MG63 (cell line): ENCODE measurements at regions not wholly inside any gene's neighbourhood (a gene's known extent, or its start where the extent isn't known, plus 50 kb on each side); places are given as distances from the start of the nearest gene placed in this dataset.

Experiments used
- DNase-seq: peaks from one replicate; pipeline ENCODE4 v3.0.0-alpha.2; 2020
- H3K27me3 ChIP-seq: fragments of 250-450 bp; sonication (Bioruptor Pico); 2 replicates; pipeline ENCODE4 v1.5.1; 2020; ENCODE audit warnings: mild to moderate bottlenecking, moderate library complexity
- H3K36me3 ChIP-seq: fragments of 250-450 bp; sonication (Bioruptor Pico); 2 replicates; pipeline ENCODE4 v1.5.1; 2020; ENCODE audit warnings: mild to moderate bottlenecking, moderate library complexity
- H3K4me3 ChIP-seq: fragments of 250-450 bp; sonication (Bioruptor Pico); 2 replicates; pipeline ENCODE4 v1.5.1; 2020; ENCODE audit warnings: mild to moderate bottlenecking, moderate library complexity
- H3K9me3 ChIP-seq: fragments of 250-450 bp; sonication (Bioruptor Pico); 2 replicates; pipeline ENCODE4 v1.5.1; 2020; ENCODE audit warnings: mild to moderate bottlenecking, moderate library complexity

DNA sequence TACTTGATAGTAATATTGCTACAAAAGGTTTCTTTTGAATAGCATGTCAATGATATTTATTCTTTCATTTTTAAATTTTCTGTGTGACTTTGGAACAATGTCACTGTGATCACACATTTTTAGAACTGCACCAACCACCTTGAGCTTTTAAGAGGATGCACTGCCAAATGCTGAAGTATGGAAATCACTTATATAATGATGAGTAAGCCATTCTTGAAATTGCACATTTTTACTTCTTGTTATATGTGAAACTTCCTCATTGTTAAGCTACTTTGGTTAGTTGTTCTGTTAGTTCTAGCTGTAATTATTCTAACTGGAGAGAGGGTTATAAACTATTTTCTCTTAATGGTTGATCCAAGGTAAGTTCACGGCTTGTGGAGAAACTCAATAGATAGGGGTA, 547.5 kb downstream of the ZIC1 start:
- Histone ChIP-seq H3K4me3 (no peak overlapping the region), H3K9me3 (peaks cover 3% of the 10 kb centered on the region; the same call in 1 of the 2 replicates), H3K27me3 (no peaks in the 10 kb centered on the region), H3K36me3 (no peaks in the 10 kb centered on the region)
- DNase-seq, result no peak

DNA sequence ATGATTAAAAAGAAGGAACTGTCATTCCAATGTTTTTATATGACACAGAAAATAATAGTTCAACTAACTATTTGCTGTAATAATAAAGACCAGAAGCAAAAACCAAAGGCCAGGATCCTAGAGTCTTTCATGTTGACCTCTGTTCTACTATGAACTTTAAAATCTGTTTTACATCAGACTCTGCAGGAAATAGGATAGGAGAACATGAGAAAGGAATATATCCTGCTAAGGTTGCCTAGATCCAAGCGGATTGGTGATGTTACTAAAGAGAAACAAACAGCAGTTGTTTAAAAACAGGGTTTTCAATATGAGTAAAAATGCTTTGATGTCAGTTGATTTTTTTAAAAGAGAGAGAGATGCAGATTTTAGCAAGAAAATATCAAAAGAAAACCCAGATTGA, 549.6 kb downstream of the ZIC1 start:
- H3K36me3 ChIP-seq, result no peaks in the 10 kb centered on the region
- DNase-seq, result no peak
- peaks cover 3% of the 10 kb centered on the region; the same call in 1 of the 2 replicates for H3K9me3 ChIP-seq
- H3K4me3 ChIP-seq, result no peak overlapping the region
- no peaks in the 10 kb centered on the region for H3K27me3 ChIP-seq

DNA sequence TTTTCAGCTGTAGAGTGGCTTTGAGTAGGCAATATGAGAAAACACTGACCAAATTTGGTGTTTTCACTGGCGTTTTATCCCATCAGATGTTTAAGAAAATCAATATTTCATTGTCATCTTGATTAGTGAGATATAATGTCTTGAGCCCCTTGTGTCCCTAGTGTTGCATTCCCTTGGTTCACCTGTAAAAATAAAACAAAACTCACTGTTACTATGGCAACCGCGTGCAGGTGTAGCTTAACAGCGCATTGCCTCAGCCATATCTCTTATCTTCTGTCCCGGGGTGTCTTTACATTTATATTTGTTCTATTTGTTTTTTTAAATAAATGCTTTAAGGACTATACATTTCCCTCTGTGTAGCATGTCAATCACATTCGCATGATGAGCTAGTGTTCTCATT, 551.6 kb downstream of the ZIC1 start:
- H3K9me3 ChIP-seq, result no peaks in the 10 kb centered on the region
- no peak for DNase-seq
- H3K36me3 ChIP-seq, result no peaks in the 10 kb centered on the region
- H3K27me3 ChIP-seq, result no peaks in the 10 kb centered on the region
- H3K4me3 ChIP-seq, result no peak overlapping the region

DNA sequence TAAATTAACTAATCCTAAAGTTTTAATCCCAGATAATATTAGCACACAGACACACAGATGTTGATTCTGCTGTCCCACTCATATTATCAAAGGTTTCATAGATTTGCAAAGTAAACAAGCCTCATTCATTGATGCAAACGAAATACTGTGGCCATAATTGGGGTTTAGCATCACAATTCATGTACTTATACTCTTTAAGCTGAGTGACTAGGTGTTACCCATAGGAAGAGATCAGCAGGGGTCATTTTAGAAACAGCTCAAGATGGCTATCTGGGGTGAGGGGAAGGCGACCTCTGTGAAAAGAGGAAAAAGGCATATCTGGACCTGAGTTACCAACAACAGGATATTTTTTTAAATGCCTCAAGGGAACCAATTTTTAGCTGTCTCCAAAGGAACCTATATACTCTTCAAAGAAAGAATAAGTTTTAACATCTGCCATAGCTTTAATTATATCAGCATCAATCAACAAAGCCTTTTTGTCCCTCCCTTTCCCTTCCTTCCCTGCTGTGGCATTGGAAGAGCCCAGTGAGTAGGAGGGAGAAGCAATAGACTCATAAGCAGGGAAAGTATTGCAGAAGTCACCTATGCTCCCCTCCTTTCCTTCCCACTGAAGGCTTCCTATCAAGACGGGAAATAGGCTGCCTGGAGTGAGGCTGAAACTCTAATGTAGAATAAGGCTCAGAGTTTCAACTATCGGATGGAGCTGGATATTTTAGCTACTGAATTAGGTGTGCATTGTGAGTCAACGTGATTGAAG, 553.4 kb downstream of the ZIC1 start:
- H3K4me3 ChIP-seq, result no peak overlapping the region
- DNase-seq, result no peak

DNA sequence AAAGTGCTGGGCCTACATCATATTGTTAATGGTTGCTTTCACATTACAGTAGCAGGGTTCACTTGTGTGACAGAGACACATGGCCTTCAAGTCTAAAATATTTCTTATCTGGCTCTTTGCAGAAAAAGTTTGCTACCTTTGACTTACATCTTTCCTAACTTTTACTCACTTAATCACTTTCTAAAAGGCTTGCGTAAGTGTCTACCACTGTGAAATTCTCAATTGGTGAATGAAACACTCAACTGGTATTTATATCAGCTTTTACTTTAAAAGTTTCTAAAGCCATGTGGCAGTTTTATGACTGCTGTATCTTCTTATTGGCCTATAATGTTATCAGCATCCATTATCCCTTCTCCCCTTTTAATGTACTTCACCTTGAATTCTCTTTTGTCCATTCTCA, 554.5 kb downstream of the ZIC1 start:
- Histone ChIP-seq H3K4me3 (no peak overlapping the region), H3K27me3 (no peaks in the 10 kb centered on the region), H3K36me3 (no peaks in the 10 kb centered on the region), H3K9me3 (no peaks in the 10 kb centered on the region)
- no peak for DNase-seq

More for the DNA sequence above, 553.4 kb downstream of the ZIC1 start:
- H3K27me3 ChIP-seq, result no peaks in the 10 kb centered on the region
- no peaks in the 10 kb centered on the region for H3K9me3 ChIP-seq
- H3K36me3 ChIP-seq, result no peaks in the 10 kb centered on the region

DNA sequence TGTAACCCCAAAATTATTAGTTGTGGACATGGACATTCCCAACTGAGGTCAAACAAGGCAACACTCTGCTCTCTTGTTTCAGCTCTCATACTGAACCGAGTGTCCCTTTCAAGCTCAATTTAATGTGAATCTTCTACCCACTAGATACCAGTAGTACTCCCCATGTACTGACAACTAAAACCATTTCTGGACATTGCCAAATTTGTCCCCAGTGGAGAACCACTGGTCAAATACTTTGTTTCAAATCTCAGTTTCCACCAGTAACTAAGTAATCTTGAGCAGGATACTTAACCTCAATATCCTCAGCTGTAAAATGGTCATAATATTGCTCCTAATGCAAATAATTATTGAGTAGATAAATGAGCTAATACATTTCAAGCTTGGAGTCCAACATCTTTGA, 566.0 kb downstream of the ZIC1 start:
- no peaks in the 10 kb centered on the region for H3K27me3 ChIP-seq
- H3K36me3 ChIP-seq, result no peaks in the 10 kb centered on the region
- no peaks in the 10 kb centered on the region for H3K9me3 ChIP-seq
- no peak for DNase-seq
- H3K4me3 ChIP-seq, result no peak overlapping the region

DNA sequence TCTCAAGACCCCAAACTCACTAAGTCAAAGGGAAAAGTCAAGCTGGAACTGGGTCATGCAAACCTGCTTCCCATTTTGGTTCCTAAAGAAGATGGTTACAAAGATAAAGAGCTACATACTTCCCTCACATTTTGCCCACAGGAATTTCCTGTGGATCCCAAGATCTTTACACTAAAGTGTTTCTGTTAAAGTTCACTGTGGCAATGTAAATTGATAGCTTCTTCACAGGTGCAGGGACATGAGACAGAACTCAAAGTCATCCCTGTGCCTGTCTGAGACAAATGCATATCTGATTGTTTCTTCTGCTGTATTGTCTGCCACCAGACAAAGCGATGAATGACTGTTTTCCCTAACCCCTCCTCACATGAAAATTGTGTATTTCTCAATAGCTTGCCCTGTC, 567.8 kb downstream of the ZIC1 start:
- H3K27me3 ChIP-seq, result no peaks in the 10 kb centered on the region
- no peak overlapping the region for H3K4me3 ChIP-seq
- no peak for DNase-seq
- no peaks in the 10 kb centered on the region for H3K9me3 ChIP-seq
- no peaks in the 10 kb centered on the region for H3K36me3 ChIP-seq

DNA sequence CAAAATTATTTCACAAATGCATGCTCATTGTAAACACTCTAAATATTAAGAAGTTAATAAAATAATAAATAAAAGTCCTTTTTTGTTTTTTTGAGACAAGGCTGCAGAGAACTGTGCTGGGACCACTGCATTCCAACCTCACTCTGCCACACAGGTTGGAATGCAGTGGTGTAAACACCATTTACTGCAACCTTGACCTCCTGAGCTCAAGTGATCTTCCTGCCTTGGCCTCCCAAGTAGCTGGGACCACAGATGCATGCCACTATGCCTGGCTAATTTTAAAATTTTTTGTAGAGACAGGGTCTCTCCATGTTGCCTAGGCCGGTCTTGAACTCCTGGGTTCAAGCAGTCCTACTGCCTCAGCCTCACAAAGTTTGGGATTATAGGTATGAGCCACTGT, 578.4 kb downstream of the ZIC1 start:
- H3K36me3 ChIP-seq, result no peaks in the 10 kb centered on the region
- no peaks in the 10 kb centered on the region for H3K9me3 ChIP-seq
- DNase-seq, result no peak
- H3K27me3 ChIP-seq, result no peaks in the 10 kb centered on the region
- H3K4me3 ChIP-seq, result no peak overlapping the region

DNA sequence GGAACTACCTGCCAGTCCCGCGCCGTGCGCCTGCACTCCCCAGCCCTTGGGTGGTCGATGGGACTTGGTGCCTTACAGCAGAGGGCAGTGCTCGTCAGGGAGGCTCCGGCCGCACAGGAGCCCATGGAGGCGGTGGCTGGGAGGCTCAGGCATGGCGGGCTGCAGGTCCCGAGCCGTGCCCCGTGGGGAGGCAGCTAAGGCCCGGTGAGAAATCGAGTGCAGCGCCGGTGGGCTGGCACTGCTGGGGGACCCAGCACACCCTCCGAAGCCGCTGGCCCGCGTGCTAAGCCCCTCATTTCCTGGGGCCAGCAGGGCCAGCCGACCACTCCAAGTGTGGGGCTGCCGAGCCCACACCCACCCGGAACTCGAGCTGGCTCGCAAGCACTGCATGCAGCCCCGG, 580.2 kb downstream of the ZIC1 start:
- H3K4me3 ChIP-seq, result no peak overlapping the region
- DNase-seq, result no peak

DNA sequence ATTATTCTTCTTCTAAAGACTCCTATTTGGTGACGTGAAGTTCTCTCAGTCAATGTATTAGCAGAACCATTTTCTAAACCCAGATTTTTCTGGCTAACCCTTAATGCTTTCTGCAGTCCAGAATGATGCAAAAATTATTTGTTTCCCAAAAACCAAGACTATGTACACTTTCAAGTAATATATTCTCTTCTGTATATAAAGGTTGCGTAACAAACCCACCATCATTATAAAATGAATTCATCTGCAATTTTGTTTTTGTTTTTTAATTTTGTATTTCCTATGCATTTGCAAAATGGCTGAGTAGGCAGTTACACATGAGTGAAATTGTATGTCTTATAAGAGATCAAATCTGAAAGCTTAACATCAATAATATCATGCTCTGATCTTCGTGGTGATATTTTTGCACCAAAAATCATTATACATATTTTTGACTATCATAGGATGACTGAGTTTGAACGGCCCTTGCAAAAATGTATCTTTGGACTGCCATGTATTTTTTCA, 593.6 kb downstream of the ZIC1 start:
- Histone ChIP-seq H3K36me3 (no peaks in the 10 kb centered on the region), H3K9me3 (0 out of 2 replicates have a peak, but pooled peaks cover 2% of the 10 kb centered on the region), H3K27me3 (no peaks in the 10 kb centered on the region), H3K4me3 (no peak overlapping the region)
- no peak for DNase-seq

More for the DNA sequence above, 580.2 kb downstream of the ZIC1 start:
- Histone ChIP-seq H3K9me3 (no peaks in the 10 kb centered on the region), H3K36me3 (no peaks in the 10 kb centered on the region), H3K27me3 (no peaks in the 10 kb centered on the region)

DNA sequence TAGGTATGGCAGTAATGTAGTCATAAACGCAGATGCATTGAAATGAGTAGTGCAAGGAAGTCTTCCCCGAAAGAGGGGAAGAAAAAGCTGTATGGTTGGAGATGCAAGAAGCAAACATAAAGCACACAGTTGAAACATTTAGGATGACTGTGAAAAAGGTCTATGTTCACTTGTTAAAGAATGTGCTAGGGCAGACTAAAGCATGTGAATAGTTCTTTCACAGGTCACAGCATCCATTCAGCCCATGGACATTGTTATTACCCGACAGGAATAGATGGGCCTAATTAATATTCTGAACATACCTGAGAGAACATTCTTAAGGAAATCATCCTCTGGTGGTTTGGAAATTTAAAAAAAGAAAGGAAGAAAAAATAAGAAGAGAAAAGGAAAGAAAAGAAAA, 595.2 kb downstream of the ZIC1 start:
- no peaks in the 10 kb centered on the region for H3K27me3 ChIP-seq
- DNase-seq, result no peak
- no peak overlapping the region for H3K4me3 ChIP-seq
- 0 out of 2 replicates have a peak, but pooled peaks cover 2% of the 10 kb centered on the region for H3K9me3 ChIP-seq
- no peaks in the 10 kb centered on the region for H3K36me3 ChIP-seq

DNA sequence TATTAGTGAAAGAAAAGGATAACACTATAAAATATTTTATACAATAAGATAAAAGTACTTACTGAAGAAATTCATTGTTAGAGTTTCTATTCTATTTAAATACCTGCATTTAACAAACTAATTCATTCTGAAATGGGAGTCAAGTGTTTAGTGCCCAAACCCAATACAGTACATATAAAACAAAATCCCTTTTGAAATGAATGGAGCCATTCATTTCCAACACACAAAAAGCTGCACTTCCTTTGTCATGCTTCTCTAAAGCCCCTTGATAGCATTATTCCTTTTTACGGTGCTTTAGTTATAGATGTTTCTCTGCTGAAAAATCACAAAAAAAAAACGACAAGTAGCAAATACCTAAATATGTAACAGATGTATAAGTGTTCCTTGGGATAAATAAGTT, 596.3 kb downstream of the ZIC1 start:
- Histone ChIP-seq H3K9me3 (no peaks in the 10 kb centered on the region), H3K36me3 (no peaks in the 10 kb centered on the region), H3K27me3 (no peaks in the 10 kb centered on the region), H3K4me3 (no peak overlapping the region)
- DNase-seq, result no peak

DNA sequence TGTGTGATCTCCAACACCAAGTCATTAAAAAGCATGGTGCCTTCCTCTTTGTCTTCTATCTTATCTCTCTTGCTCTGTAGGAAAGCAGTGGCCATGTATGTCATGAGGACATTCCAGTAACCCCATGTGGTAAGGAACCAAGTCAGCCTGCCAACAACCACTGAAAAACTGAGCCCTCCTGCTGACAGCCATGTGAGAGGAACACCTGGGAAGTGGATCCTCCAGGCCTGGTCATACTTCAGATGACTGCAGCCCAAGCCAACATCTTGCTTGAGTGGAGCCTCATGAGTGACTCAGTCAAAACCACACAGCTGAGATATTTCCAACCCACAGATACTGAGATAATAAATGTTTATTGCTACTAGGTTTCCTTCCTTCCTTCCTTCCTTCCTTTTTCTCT, 597.3 kb downstream of the ZIC1 start:
- Histone ChIP-seq H3K36me3 (no peaks in the 10 kb centered on the region), H3K4me3 (no peak overlapping the region), H3K9me3 (no peaks in the 10 kb centered on the region), H3K27me3 (no peaks in the 10 kb centered on the region)
- DNase-seq, result peak; percentile 76

DNA sequence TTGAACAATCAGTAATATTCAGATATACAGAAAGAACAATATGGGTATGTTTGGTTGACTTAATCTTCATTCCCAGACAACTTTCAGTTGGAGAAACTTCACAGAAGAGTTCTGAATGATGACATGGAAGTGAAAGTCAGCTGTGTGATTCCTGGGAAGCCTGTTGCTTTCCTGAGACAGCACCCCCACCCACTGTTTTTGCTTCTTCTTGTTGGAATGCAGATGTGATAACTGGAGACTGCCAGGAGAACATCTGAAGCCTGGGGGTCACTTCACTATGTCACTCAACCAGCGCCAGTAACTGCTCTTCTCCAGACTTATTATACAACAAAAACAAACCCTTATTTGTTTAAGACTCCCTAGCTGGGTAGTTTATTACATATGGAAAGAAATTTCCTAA, 599.4 kb downstream of the ZIC1 start:
- no peaks in the 10 kb centered on the region for H3K36me3 ChIP-seq
- no peak for DNase-seq
- H3K27me3 ChIP-seq, result no peaks in the 10 kb centered on the region

DNA sequence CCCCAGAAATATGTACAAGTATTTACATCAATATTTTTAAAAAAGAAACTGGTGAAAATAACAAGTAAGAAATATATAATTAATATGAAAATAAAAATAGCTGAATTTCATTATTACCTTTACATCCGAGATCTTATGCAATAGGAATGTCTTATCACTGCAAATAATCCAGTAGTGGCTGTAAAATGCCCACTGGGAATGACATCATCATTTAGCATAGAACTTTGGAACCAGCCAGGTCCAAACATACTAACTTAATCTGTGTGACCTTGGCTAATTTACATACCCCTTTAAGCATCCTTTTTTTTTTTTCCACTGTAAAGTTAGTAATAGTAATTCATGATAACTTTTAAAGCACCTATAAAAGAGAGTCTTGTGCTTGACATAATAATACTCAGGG, 611.7 kb downstream of the ZIC1 start:
- H3K36me3 ChIP-seq, result no peaks in the 10 kb centered on the region
- 0 out of 2 replicates have a peak, but pooled peaks cover 5% of the 10 kb centered on the region for H3K9me3 ChIP-seq
- H3K4me3 ChIP-seq, result no peak overlapping the region
- no peaks in the 10 kb centered on the region for H3K27me3 ChIP-seq
- no peak for DNase-seq

More for the DNA sequence above, 599.4 kb downstream of the ZIC1 start:
- Histone ChIP-seq H3K9me3 (no peaks in the 10 kb centered on the region), H3K4me3 (no peak overlapping the region)

DNA sequence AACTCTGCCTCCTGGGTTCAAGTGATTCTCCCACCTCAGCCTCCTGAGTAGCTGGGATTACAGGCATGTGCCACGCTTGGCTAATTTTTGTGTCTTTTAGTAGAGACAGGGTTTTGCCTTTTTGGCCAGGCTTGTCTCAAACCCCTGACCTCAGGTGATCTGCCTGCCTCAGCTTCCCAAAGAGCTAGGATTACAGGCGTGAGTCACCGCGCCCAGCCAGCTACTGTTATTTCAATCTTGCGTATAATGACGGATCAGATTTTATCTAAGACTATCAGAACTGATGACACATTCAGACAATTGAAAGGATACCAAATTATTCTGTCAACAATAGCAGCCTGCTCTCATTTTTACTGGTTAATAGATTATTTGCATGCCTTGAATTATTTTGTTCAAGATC, 612.2 kb downstream of the ZIC1 start:
- peak; percentile 21 for DNase-seq
- 0 out of 2 replicates have a peak, but pooled peaks cover 3% of the 10 kb centered on the region for H3K9me3 ChIP-seq
- H3K27me3 ChIP-seq, result no peaks in the 10 kb centered on the region
- no peaks in the 10 kb centered on the region for H3K36me3 ChIP-seq
- H3K4me3 ChIP-seq, result no peak overlapping the region

DNA sequence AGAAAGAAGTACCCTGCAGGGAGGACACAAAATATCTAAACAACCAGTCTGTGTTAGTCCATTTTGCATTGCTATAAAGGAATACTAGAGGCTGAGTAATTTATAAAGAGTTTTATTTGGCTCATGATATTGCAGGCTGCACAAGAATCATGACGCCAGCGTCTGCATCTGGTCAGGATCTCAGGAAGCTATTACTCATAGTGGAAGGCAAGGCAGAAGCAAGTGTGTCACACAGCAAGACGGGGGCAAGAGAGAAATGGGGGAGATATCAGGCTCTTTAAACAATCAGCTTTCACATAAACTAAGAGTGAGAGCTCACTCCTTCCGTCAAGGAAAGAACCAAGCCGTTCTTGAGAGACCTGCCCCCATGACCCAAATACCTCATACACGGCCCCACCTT, 614.8 kb downstream of the ZIC1 start:
- Histone ChIP-seq H3K36me3 (no peaks in the 10 kb centered on the region), H3K27me3 (no peaks in the 10 kb centered on the region), H3K9me3 (no peaks in the 10 kb centered on the region), H3K4me3 (no peak overlapping the region)
- peak; percentile 74 for DNase-seq

DNA sequence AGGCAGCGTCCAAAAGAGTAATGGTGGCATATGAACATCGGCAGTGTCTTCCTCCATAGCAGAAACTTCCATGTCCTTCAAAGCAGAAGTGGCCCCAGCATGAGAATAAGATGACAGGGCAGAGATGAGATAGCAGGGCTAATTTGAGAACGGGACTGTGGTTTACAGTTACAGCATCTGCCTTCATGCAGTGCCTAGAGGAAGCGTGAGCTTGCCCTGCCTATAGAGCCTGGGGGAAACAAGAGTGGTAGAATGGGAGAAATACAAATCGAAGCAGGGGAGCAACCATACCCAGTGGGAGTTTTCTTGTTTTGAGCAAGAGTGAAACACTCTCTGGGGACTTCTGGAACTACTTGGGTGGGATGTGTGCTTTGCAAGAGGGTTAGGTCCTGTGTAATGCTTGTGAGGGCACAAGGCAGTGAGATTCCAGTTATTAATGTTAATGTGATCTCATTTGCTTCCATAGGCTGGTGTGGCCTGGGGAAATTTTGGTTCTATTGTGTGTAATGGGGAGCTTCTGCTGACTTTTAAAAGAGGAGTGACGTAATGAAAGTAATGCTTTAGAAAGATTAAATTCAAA, 616.9 kb downstream of the ZIC1 start:
- Histone ChIP-seq H3K36me3 (no peaks in the 10 kb centered on the region), H3K4me3 (no peak overlapping the region), H3K9me3 (no peaks in the 10 kb centered on the region), H3K27me3 (no peaks in the 10 kb centered on the region)
- no peak for DNase-seq
